HG02870 (cell line): ENCODE measurements at regions not wholly inside any gene's neighbourhood (a gene's known extent, or its start where the extent isn't known, plus 50 kb on each side); places are given as distances from the start of the nearest gene placed in this dataset.

Source experiments
- ATAC-seq: cut with Tn5 transposase; IDR thresholded peaks from one replicate; pipeline ENCODE4 v1.9.1; 2021; ENCODE audit warnings: mild to moderate bottlenecking, moderate library complexity; ENCODE audit not compliant: unreplicated experiment

DNA sequence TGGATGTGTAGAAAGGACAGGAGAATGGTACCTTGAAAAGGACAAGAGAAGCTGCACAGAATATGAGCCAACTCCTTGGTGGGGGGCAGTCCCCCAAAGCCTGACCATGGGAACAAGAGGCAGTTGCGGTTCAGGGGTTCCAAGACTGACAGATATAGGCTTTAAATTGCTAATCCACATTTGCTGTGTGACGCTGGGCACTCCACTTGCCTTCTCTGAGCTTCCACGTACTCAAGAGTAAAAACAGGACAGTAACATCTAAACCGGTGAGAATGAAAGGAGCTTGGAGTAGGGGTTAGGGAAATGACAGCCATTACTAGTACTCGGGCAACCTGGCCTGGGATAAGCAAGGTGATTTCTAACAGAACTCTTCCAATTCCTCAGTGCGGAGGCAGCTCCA, 57.9 kb upstream of the LRFN2 start:
- ATAC-seq: no peak

GRCh38 chr6:40642837-40643236, 55.7 kb upstream of the LRFN2 start:
- no peak for ATAC-seq

DNA sequence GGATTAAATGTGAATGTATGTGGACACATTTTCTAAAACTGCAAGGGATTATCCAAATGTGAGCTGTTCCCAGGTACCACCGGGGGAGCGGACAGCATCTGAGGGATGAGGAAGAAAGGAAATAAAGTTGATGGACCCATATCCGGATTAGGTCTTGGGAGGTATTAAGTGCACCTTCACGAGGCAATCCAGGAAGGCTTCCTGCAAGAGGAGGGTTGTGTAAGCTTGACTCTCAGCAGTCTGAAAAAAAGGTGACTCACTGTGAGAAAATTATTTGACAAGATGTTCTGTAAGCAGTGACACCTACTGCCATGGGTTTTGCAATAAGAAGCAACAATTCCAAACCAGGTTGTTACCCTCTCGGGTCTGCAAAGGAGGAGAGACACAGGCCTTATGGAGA, 55.0 kb upstream of the LRFN2 start:
- no peak for ATAC-seq

- no peak for ATAC-seq
Observed at GRCh38 chr6:40640599-40641227, 53.5 kb upstream of the LRFN2 start.
